ENCODE measurements at regions not wholly inside any gene's neighbourhood (a gene's known extent, or its start where the extent isn't known, plus 50 kb on each side); places are given as distances from the start of the nearest gene placed in this dataset.

DNA sequence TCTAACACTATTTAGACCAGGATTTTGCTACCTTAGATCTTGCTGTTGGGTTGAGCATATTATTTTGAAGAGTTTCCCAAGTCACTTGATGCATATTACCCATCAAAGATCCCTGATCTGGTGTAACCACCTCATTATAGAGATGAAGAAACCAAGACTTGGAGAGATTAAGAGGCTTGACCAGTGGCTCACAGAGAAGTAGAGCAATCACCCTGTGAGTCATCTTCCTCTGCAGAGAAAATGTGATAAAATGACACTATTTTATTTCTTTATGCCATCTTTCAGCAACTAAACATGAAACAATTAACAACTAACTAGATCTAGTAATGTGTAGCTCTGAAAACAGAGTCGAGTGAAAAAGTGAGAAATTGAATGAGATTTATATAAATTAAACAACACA, 76.1 kb downstream of the KIF4B start:
- TF ChIP-seq, protein P1, sequence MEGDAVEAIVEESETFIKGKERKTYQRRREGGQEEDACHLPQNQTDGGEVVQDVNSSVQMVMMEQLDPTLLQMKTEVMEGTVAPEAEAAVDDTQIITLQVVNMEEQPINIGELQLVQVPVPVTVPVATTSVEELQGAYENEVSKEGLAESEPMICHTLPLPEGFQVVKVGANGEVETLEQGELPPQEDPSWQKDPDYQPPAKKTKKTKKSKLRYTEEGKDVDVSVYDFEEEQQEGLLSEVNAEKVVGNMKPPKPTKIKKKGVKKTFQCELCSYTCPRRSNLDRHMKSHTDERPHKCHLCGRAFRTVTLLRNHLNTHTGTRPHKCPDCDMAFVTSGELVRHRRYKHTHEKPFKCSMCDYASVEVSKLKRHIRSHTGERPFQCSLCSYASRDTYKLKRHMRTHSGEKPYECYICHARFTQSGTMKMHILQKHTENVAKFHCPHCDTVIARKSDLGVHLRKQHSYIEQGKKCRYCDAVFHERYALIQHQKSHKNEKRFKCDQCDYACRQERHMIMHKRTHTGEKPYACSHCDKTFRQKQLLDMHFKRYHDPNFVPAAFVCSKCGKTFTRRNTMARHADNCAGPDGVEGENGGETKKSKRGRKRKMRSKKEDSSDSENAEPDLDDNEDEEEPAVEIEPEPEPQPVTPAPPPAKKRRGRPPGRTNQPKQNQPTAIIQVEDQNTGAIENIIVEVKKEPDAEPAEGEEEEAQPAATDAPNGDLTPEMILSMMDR (IDR thresholded peaks at IDR 0.05) = no peak
- TF ChIP-seq POLR2A (IDR thresholded peaks at IDR 0.05) = no peak
